SH-SY5Y (cell line): ENCODE measurements at regions not wholly inside any gene's neighbourhood (a gene's known extent, or its start where the extent isn't known, plus 50 kb on each side); places are given as distances from the start of the nearest gene placed in this dataset.

Source experiments
- GATA2 ChIP-seq: IDR thresholded peaks from 2 replicates; pipeline ENCODE4 v1.6.1; 2011; ENCODE audit warnings: mild to moderate bottlenecking, low read depth, low read length
- GATA3 ChIP-seq: IDR thresholded peaks from 2 replicates; pipeline ENCODE4 v1.6.1; 2011; ENCODE audit warnings: low read depth, mild to moderate bottlenecking, low read length, moderate library complexity

- TF ChIP-seq GATA3 (no peak), GATA2 (no peak)
These were observed 443.5 kb downstream of the SATB2 start for GRCh38 chr2:199014226-199014625.

- no peak for TF ChIP-seq GATA2
- TF ChIP-seq GATA3 = no peak
These were observed 445.8 kb downstream of the SATB2 start for GRCh38 chr2:199011908-199012307.

- TF ChIP-seq GATA3 (no peak), GATA2 (no peak)
These were observed 463.1 kb downstream of the SATB2 start for GRCh38 chr2:198994678-198995077.

GRCh38 chr2:198991431-198991830 lies 466.3 kb downstream of the SATB2 start:
- TF ChIP-seq GATA2 (no peak), GATA3 (no peak)

GRCh38 chr2:198975779-198976178 lies 482.0 kb downstream of the SATB2 start:
- TF ChIP-seq GATA3 (no peak), GATA2 (no peak)

- TF ChIP-seq GATA2 (no peak), GATA3 (no peak)
These were observed 484.0 kb downstream of the SATB2 start for GRCh38 chr2:198973785-198974184.

- TF ChIP-seq GATA2 = no peak
- TF ChIP-seq GATA3 = no peak
These were observed 484.6 kb downstream of the SATB2 start for GRCh38 chr2:198973181-198973580.

GRCh38 chr2:198968545-198968944 lies 489.2 kb downstream of the SATB2 start:
- TF ChIP-seq GATA3 (no peak), GATA2 (no peak)

- TF ChIP-seq GATA2 = no peak
- TF ChIP-seq GATA3 = no peak
These were observed 491.5 kb downstream of the SATB2 start for GRCh38 chr2:198966269-198966668.

- TF ChIP-seq GATA2 = no peak
- no peak for TF ChIP-seq GATA3
These were observed 496.2 kb downstream of the SATB2 start for GRCh38 chr2:198961547-198961946.

- TF ChIP-seq GATA3 (no peak), GATA2 (no peak)
These were observed 500.6 kb downstream of the SATB2 start for GRCh38 chr2:198957181-198957580.

GRCh38 chr2:198953328-198953727 lies 504.4 kb downstream of the SATB2 start:
- TF ChIP-seq GATA3 = no peak

GRCh38 chr2:198950803-198951202 lies 506.9 kb downstream of the SATB2 start:
- TF ChIP-seq GATA3 = no peak
- TF ChIP-seq GATA2 = no peak

GRCh38 chr2:198945496-198945895 lies 512.2 kb downstream of the SATB2 start:
- TF ChIP-seq GATA3 (no peak), GATA2 (no peak)

- TF ChIP-seq GATA2 = no peak
- no peak for TF ChIP-seq GATA3
These were observed 527.6 kb downstream of the SATB2 start for GRCh38 chr2:198930170-198930569.

GRCh38 chr2:198928026-198928425 lies 529.7 kb downstream of the SATB2 start:
- TF ChIP-seq GATA3 (no peak), GATA2 (no peak)
